8988T (cell line): ENCODE measurements at regions not wholly inside any gene's neighbourhood (a gene's known extent, or its start where the extent isn't known, plus 50 kb on each side); places are given as distances from the start of the nearest gene placed in this dataset.

Experiments used
- DNase-seq: peaks from one replicate; pipeline ENCODE4 v3.0.0; 2011

- no peak for DNase-seq
These were observed 195.9 kb downstream of the BCR start for GRCh38 chr22:23376256-23376655.

DNA sequence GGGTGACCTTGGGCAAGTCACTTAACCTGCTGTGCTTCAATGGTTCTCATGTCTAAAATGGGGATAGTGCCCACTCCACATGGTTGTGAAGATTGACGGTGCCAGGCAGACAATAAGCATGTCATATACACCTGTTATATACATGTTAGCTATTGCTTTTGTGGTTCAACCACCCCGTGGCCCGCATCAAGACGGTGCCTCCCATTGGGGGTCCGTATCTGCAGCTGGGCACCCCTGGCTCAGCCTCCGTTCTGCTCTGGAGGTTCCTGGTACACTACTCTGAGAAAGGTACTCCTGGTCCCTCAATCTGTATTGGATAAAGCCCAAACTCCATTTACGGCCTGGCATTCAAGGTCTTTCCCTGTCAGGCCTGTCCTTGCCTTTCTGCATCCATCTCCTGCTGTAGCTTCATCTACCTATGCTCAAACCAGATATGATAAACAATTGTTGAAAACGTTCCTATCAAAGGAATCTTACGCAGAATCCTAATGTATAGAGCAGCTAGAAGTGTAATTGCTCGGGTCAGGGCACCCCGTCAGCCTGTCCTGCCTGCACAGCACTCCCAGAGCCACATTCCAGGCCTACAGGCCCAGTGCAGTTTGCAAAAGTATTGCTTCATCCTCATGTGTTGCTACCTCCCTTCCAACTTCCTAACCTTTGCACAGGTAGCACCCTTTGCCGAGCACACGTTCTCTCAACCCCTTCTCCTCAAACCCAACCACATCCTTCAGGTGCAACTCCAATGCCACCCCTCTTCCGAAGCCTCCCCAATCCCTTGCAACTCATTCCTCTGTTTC is 194.9 kb downstream of the BCR start:
- DNase-seq: no peak

- DNase-seq: no peak
These were observed 193.3 kb downstream of the BCR start for GRCh38 chr22:23373601-23374000.

DNA sequence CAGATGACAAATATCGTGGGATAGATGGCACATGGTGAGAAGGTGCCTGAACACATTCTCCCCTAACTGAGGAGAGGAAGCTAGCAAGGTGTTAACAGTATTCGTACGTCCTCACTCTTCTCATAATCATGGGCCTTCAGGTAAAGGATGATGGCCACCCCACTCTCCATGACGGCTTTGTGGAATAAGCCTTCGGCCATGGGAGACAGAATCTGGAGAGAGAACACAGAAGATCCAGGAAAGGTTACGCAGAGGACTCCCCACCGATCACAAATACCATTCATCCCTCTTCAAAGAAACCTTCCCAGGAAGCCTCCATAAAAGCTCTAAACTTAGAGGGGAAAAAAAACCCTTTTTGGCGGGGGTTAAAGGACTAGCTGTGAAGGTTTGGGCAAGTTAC is 189.9 kb downstream of the BCR start:
- no peak for DNase-seq

- DNase-seq: no peak
These were observed 188.9 kb downstream of the BCR start for GRCh38 chr22:23369054-23369685.
